NCI-H446 (cell line): ENCODE measurements at regions not wholly inside any gene's neighbourhood (a gene's known extent, or its start where the extent isn't known, plus 50 kb on each side); places are given as distances from the start of the nearest gene placed in this dataset.

ENCODE experiments used
- DNase-seq, 2 experiments: peaks; one replicate each; lab custom pipeline; 2025; lab: John Stamatoyannopoulos, UW

DNA sequence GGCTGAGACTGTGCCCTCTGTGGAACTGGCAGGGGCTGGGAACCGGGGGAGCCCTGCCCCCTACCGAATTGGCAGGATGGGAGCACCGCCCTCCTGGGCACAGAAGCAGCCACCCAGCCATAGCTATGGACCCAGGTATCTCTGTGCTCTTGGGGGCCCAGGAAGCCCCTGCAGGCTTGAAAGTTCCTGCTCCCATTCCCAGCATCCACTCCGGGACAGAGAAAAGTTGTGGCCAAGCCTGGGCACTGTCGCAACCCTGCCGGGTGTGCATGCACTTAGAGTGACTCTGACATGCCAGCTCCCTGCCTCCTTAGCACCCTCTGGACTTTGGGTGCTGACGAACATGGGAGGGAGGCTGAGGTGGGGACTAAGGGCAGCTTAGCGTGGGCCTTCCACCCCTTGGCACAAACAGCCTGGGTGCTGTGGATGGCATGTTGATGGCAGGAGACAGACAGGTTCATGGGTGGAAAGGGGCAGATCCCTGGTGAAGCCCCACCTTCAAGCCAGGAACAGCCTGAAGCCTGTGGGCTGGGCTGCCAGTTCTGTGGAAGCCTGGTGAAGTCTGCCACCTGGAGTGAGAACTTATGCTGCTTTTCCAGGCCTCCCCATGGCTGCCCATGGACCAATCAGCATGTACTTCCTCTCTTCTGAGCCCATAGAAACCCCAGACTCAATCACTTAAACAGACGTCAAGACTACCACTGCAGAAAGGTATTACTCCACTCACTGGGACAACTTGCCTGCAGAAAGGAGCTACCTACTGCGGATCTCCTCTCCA is 279.0 kb downstream of the ATXN7L3B start:
- DNase-seq = no peak

DNA sequence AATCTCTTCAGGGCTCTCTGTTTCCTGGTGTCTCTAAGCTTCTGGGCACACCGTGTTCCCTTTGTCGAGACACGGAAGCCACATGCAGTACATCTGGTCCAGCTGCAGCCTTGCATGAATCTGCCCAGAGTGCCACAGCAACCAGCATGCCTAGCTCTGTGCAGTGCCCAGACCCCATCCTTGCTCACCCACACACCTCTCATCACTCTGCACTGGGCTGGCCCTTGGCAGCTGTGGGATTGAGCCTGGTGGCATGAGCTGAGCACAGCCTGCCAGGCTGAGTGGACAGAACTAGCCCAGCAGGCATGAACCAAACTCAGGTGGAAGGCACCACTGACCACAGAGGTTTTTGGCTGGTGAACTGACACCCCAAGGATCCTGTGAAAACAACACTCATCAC is 279.9 kb downstream of the ATXN7L3B start:
- DNase-seq = no peak

- DNase-seq = no peak
Observed at GRCh38 chr12:74818412-74818811, 280.8 kb downstream of the ATXN7L3B start.

- DNase-seq = no peak
Observed at GRCh38 chr12:74820324-74820723, 282.7 kb downstream of the ATXN7L3B start.

GRCh38 chr12:74836567-74836966 is 298.9 kb downstream of the ATXN7L3B start:
- DNase-seq = no peak

GRCh38 chr12:74846116-74846515 is 308.5 kb downstream of the ATXN7L3B start:
- DNase-seq = no peak

DNA sequence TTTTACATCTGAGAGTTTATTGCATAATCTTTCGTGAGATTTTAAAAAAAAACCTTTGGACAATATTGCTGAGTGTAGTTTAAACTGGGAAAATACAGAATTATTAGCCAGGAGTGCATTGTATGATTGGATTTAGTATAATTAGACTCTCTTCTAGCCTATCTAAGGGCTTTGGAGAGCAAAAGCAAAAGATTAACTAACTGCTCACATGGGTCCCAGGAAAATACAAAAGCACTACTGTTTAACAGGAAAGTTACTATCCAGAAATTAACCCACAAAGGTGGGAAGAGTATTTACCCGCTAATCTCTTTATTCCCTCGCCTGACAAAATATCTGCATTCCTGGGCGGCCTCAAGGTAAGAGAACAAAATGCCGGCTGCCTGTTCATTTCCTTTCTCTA is 309.5 kb downstream of the ATXN7L3B start:
- no peak for DNase-seq

- no peak for DNase-seq
Observed at GRCh38 chr12:74848006-74848405, 310.4 kb downstream of the ATXN7L3B start.

DNA sequence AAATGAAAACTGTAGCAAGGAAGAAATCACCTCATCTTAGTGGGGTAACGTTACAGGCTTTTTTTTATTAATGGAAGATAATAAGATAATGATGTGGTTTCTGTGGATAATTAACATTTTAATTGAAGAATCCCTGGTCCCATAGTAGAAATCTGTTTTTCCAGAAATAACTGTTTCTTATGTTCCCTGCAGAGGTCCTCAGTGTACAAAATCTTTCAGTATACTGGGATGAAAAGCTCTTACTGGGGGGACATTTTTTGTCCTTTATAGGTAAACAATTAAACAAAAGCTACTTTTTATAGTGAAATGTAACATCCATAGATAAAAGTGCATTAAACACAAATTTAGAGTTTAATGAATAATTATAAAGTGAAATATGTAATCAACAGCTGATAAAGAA is 312.2 kb downstream of the ATXN7L3B start:
- DNase-seq = no peak

DNA sequence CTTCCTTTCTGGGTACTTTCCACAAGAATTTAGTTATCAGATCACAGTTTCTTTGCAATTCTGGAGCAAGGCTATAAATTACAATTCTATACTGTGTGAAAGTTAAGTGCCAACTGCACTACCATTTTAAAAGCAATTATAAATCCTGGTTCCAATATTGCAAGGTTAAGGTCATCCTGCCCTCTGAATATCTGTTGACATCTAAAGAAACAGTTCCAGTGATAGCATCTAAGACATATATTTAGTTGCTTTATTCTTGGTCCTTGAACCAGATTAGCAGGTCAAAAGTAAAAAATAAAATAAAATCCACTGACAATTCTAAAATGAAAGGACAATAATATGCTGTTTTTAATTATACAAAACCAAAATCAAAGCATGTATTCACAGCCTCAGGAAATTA is 334.2 kb downstream of the ATXN7L3B start:
- DNase-seq = no peak

- DNase-seq = no peak
Observed at GRCh38 chr12:74885775-74886174, 323.9 kb downstream of the KCNC2 start.

DNA sequence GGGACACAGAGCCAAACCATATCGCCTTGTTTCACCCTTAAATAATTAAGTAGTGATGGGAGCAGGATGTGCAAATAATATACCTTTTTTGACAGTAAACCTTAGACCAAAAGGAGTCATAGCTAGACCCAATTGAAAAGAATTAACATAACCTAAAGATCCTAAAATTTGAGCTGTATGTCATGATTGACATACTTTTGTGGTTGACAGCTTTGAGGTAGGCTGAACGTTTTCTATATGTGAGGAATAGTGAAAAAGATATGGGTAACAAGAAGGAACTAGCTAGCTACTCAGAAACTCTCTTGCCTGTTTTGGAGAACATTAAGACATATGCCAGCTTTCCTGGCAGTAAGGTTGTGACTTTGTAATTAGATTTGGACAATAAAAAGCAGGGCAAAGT is 320.6 kb downstream of the KCNC2 start:
- DNase-seq = no peak

GRCh38 chr12:74889563-74890236 is 319.9 kb downstream of the KCNC2 start:
- no peak for DNase-seq

DNA sequence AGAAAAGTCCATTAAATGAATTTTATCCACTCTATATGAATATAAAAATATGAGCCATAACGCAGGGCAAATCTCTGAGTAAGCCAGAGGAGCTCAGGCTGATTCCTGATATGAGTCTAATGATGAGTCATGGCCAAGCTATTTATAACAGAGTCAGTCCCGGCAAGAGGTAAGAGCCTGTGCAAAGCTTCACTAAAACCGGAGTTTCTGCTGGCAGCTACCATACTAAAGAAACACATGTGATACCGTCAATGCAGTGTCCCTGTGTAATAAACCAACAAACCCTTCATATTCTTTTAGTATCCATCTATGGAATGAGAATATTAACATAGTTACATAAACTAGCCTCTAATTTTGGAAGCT is 319.4 kb downstream of the KCNC2 start:
- DNase-seq = peak; percentile 14 to 66

DNA sequence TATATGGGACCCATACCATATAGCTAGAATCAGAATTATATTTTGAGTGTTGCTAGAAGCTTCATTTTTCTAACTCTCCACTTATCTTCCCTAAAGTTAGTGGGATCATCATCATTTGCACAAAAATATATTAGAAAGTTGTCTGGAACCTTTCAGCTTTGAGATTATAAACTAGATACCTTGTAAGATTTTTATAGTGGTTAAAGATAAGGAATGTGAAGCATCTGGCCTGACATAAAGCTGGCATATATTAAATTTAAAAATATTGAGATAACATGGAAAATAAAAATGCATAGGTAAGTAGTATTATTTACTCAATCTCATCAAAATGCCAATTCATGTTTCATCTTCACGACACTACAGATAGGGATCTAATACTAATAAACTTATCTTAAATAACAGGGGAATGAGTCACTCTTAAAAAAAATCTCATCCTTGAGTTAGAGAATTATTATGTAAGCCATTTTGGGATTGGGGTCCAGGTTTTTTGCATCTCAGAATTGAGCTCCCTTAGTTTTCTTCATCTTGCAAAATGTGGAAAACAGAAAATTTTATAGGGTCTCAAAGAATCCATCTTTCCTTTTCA is 318.5 kb downstream of the KCNC2 start:
- no peak for DNase-seq

DNA sequence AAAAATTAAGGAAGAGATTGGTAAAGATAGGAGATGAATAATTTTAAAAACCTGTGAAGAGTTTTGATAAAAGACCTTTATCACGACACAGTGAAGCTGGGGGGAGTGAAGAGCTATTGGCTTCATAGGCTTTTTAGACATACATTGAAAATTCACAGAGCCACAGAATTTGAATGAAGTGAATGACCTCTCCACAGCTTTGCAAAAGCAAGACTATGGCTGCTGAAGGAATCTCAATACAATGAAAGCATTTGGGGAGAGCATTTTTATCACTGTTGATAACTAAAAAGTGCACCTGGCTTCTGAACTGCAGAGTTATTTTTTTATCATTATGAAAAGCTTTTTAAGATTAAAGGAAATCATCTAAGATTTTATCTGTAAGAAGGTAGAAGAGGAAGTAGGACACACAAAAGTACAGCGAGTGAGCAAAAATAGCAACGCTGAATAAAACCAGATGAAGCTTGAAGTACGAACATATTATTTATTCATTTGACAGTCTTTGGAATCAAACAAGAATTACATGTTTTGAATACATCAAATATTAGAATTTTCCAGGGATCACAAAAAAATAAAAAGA is 317.5 kb downstream of the KCNC2 start:
- DNase-seq = no peak

- DNase-seq = no peak
Observed at GRCh38 chr12:74896186-74896585, 313.5 kb downstream of the KCNC2 start.

GRCh38 chr12:74897425-74898211 is 312.0 kb downstream of the KCNC2 start:
- no peak for DNase-seq

DNA sequence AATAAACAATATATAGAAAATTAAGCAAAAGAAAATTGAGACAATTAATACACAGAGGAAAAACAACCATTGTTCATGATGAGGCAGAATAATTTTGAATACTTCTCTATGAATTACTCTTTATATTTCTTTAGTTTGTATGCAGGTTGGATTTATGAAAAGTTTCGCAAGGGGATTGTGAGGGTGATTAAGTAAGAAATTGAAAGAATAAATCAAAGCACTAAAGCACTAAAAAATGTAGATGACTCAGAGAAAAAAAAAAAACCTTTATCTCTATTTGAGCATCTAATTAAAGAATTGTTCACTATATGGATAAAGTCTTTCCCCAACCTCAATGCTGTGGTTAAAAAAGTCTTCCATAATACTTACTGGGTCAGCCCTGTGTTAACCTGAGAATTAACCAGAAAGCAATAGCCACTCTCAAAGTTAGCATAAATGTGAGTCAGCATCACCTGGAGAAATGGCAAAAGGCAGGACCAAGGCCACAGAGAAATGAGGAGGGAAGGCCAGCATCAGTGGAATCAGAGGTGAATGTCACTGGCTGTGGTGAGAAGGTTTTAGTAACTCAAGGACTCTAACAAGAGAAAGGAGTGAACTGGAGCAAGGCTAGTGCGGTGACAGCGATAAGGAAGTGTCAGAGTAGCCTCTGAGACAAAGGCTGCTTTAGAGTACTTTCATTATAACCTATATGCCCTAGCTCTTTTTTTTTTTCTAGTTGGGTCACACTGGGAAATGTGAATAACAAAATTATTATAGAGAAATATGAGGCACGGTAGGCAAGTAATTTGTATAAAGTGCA is 310.4 kb downstream of the KCNC2 start:
- DNase-seq = no peak

DNA sequence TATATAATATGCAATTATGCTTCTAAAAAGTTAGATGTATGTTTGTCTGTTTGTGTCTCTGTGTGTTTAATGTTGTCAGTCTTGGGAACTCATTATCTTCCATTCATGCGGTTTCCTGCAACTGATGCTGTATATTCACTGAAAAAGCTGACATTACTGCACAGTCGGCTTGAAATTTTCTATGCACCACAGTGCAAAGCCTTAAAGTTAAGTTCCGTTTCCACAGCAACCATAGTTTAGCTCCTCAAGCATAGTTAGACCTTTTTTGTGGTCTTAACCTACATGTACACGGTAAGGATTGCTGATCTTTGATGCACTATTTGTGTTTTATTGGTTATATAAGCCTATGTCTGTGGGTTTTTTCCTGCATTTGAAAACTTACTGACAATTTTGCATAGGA is 309.4 kb downstream of the KCNC2 start:
- no peak for DNase-seq

DNA sequence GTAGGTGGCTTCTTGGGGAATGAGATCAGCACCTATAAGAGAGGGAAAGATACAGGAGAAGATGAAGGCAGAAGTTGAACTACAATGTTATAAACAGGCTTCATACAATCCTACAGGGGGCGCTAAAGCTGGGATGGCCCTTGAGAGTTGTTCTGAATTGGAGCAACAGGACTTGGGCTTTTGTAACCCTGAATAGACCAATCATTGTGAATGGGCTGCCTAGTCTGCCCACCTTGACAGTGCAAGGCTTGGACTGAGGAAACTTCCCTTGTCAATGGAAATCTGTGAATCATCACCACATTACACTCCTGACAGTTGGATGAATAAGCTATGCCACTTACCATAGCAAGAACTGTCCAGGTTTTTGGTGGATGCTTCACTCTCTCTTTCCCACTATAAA is 306.1 kb downstream of the KCNC2 start:
- DNase-seq = no peak
